Ovary (tissue), 7 donors: ENCODE measurements at regions not wholly inside any gene's neighbourhood (a gene's known extent, or its start where the extent isn't known, plus 50 kb on each side); places are given as distances from the start of the nearest gene placed in this dataset.

Source experiments
- DNase-seq, 5 donors: peaks; one replicate each; pipeline ENCODE4 v3.0.0-alpha.2; 2019 to 2020
- H3K27ac ChIP-seq, 2 donors: fragments of 200-600 bp; one replicate each; pipeline versions ENCODE4 v1.5.1 to v1.8.0; 2019 to 2022
- H3K27me3 ChIP-seq: fragments of 200-600 bp; one replicate; pipeline ENCODE4 v1.8.0; 2022
- H3K36me3 ChIP-seq: fragments of 200-600 bp; sonication (generic); one replicate; pipeline ENCODE4 v1.5.1; 2019
- H3K4me1 ChIP-seq: one replicate; pipeline ENCODE4 v1.8.1; 2013; ENCODE audit warnings: mild to moderate bottlenecking, moderate library complexity; ENCODE audit not compliant: insufficient read depth
- H3K4me3 ChIP-seq: fragments of 200-600 bp; sonication (generic); one replicate; pipeline ENCODE4 v1.5.1; 2017
- H3K9me3 ChIP-seq, 2 donors: fragments of 200-600 bp in 1 of 2; sonication (generic) in 1 of 2; one replicate each; pipeline versions ENCODE4 v1.5.1 to v1.8.1; 2013 to 2019; ENCODE audit warnings: mild to moderate bottlenecking in 1 of 2, moderate library complexity in 1 of 2
- CTCF ChIP-seq, 3 donors: fragments of 450-650 bp in 2 of 3; fragments of 200-600 bp in 1 of 3; IDR thresholded peaks; one replicate each; pipeline versions ENCODE4 v1.5.1 to v1.8.0; 2016 to 2022; ENCODE audit warnings: antibody characterized with exemption in 3 of 3, mild to moderate bottlenecking in 1 of 3
- EP300 ChIP-seq: sonication (generic); formaldehyde crosslinking; IDR thresholded peaks from one replicate; pipeline ENCODE4 v1.6.1; 2017; ENCODE audit warnings: antibody characterized with exemption
- POLR2A ChIP-seq: fragments of 450-650 bp; IDR thresholded peaks from one replicate; pipeline ENCODE4 v1.6.1; 2017; ENCODE audit warnings: antibody characterized with exemption, mild to moderate bottlenecking, moderate library complexity
- WGBS, 3 donors: extraction: QIAGEN DNeasy Blood & Tissue Kit in 1 of 3; methylation state at CpG; one replicate each; pipeline versions ENCODE4 v1.1.5 to v1.1.7; 2013 to 2017; 5-methylcytosine and 5-hydroxymethylcytosine counted together
- intact Hi-C, 4 donors: fragments of 100-400 bp; cut with DNase I; formaldehyde crosslinking; loops; one replicate each; pipeline versions ENCODE4 v1.11.0 to v1.15.1; 2022 to 2023
- donor health status: DM: no; HTN: no; CAD: no; lungs with moderate emphysema.
- donor health status: DM: no; HTN: no; CAD: no.
- donor health status: Bipolar disorder and iron deficiency.
- donor health status: DM: no; HTN: no; CAD: no.
- donor health status: DM: yes; HTN: yes; CAD: no.

GRCh38 chr2:217379807-217380206 lies 519.9 kb upstream of the TNP1 start:
- Histone ChIP-seq H3K36me3 (no peaks in the 10 kb centered on the region), H3K27me3 (no peaks in the 10 kb centered on the region), H3K9me3 (no peaks in the 10 kb centered on the region), H3K4me3 (no peak overlapping the region), H3K27ac (no peak overlapping the region), H3K4me1 (peaks cover 12% of the 10 kb centered on the region)
- no peak for DNase-seq
- 84 to 95% (median 93%) methylated on average over 6 of the region's 6 CpGs for WGBS, 3 donors
- TF ChIP-seq CTCF (IDR thresholded peaks at IDR 0.05), result no peak
- TF ChIP-seq POLR2A, result no peak
- no peak for TF ChIP-seq EP300
- intact Hi-C loops, result loop anchor here in 1 of 4 donors (5.0 kb wide), 1 partner anchor 132 kb away; no protein-coding TSS in a partner anchor

- Histone ChIP-seq H3K9me3 (no peaks in the 10 kb centered on the region), H3K4me3 (no peak overlapping the region), H3K27me3 (no peaks in the 10 kb centered on the region), H3K4me1 (peaks cover 19% of the 10 kb centered on the region), H3K27ac (peak overlapping the region in 1 of 2 donors; percentile 36), H3K36me3 (no peaks in the 10 kb centered on the region)
- WGBS, 3 donors, result 90 to 95% (median 94%) methylated on average over 2 of the region's 2 CpGs
- TF ChIP-seq POLR2A (no peak), EP300 (no peak), CTCF (IDR thresholded peaks at IDR 0.05) (no peak)
- intact Hi-C loops, result no loop called here
- no peak for DNase-seq
Measured at GRCh38 chr2:217372794-217373193, 512.9 kb upstream of the TNP1 start.

GRCh38 chr2:217371781-217372213 lies 511.9 kb upstream of the TNP1 start:
- Histone ChIP-seq H3K4me1 (peaks cover 19% of the 10 kb centered on the region), H3K36me3 (no peaks in the 10 kb centered on the region), H3K9me3 (no peaks in the 10 kb centered on the region), H3K27ac (peak overlapping the region in 1 of 2 donors; percentile 36), H3K27me3 (no peaks in the 10 kb centered on the region), H3K4me3 (no peak overlapping the region)
- no peak for DNase-seq
- intact Hi-C loops, result no loop called here
- WGBS, 3 donors, result 16 to 42% (median 22%) methylated on average over 9 of the region's 9 CpGs
- no peak for TF ChIP-seq POLR2A
- TF ChIP-seq EP300, result no peak
- no peak for TF ChIP-seq CTCF (IDR thresholded peaks at IDR 0.05)

- H3K27ac ChIP-seq, result no peak overlapping the region
- no peak for DNase-seq
- H3K4me1 ChIP-seq, result peaks cover 16% of the 10 kb centered on the region
- no peak overlapping the region for H3K4me3 ChIP-seq
- H3K9me3 ChIP-seq, result no peaks in the 10 kb centered on the region
- 94 to 98% (median 97%) methylated on average over 5 of the region's 5 CpGs for WGBS, 3 donors
- TF ChIP-seq CTCF (IDR thresholded peaks at IDR 0.05), result no peak
- TF ChIP-seq POLR2A, result no peak
- TF ChIP-seq EP300, result no peak
- H3K36me3 ChIP-seq, result no peaks in the 10 kb centered on the region
- H3K27me3 ChIP-seq, result no peaks in the 10 kb centered on the region
- intact Hi-C loops, result no loop called here
Measured at GRCh38 chr2:217370391-217370790, 510.5 kb upstream of the TNP1 start.
